ENCODE measurements at regions not wholly inside any gene's neighbourhood (a gene's known extent, or its start where the extent isn't known, plus 50 kb on each side); places are given as distances from the start of the nearest gene placed in this dataset.
"Not testable (repeated sequence)": the region's sequence is repeated elsewhere in the genome, so short reads cannot be mapped to it uniquely, and the experiment has no call there.

GRCh38 chr3:67064105-67064504, 66.0 kb downstream of the KBTBD8 start:
- DNase-seq, result no peak

GRCh38 chr3:67067251-67067650, 69.1 kb downstream of the KBTBD8 start:
- no peak for DNase-seq

- DNase-seq, result not testable (repeated sequence)
Measured at GRCh38 chr3:67072640-67073039, 74.5 kb downstream of the KBTBD8 start.

GRCh38 chr3:67073812-67074211, 75.7 kb downstream of the KBTBD8 start:
- DNase-seq, result no peak

GRCh38 chr3:67075295-67075694, 77.2 kb downstream of the KBTBD8 start:
- no peak for DNase-seq

- DNase-seq, result no peak
Measured at GRCh38 chr3:67076607-67077006, 78.5 kb downstream of the KBTBD8 start.

- no peak for DNase-seq
Measured at GRCh38 chr3:67077656-67078055, 79.5 kb downstream of the KBTBD8 start.

GRCh38 chr3:67082533-67083024, 84.5 kb downstream of the KBTBD8 start:
- no peak for DNase-seq

- peak; percentile 67 for DNase-seq
Measured at GRCh38 chr3:67083277-67083676, 85.2 kb downstream of the KBTBD8 start.

- no peak for DNase-seq
Measured at GRCh38 chr3:67087788-67088187, 89.7 kb downstream of the KBTBD8 start.

- peak; percentile 64 for DNase-seq
Measured at GRCh38 chr3:67090474-67090873, 92.4 kb downstream of the KBTBD8 start.

GRCh38 chr3:67093305-67093704, 95.2 kb downstream of the KBTBD8 start:
- DNase-seq, result no peak

GRCh38 chr3:67094167-67094566, 96.1 kb downstream of the KBTBD8 start:
- no peak for DNase-seq

- DNase-seq, result peak; percentile 18
Measured at GRCh38 chr3:67094774-67095173, 96.7 kb downstream of the KBTBD8 start.

- DNase-seq, result no peak
Measured at GRCh38 chr3:67104388-67104787, 106.3 kb downstream of the KBTBD8 start.

- DNase-seq, result no peak
Measured at GRCh38 chr3:67106874-67107273, 108.8 kb downstream of the KBTBD8 start.

GRCh38 chr3:67109651-67110204, 111.6 kb downstream of the KBTBD8 start:
- peak; percentile 65 for DNase-seq

GRCh38 chr3:67113802-67114407, 115.8 kb downstream of the KBTBD8 start:
- peak; percentile 82 for DNase-seq

- no peak for DNase-seq
Measured at GRCh38 chr3:67118122-67118521, 120.0 kb downstream of the KBTBD8 start.

- no peak for DNase-seq
Measured at GRCh38 chr3:67118635-67119034, 120.5 kb downstream of the KBTBD8 start.

GRCh38 chr3:67123914-67124313, 125.8 kb downstream of the KBTBD8 start:
- DNase-seq, result no peak

- DNase-seq, result no peak
Measured at GRCh38 chr3:67127254-67127653, 129.1 kb downstream of the KBTBD8 start.

GRCh38 chr3:67142432-67142831, 144.3 kb downstream of the KBTBD8 start:
- DNase-seq, result no peak

- DNase-seq, result no peak
Measured at GRCh38 chr3:67145738-67146137, 147.6 kb downstream of the KBTBD8 start.

GRCh38 chr3:67154429-67154828, 156.3 kb downstream of the KBTBD8 start:
- DNase-seq, result no peak

Data from EL (cell line).